ENCODE measurements at regions not wholly inside any gene's neighbourhood (a gene's known extent, or its start where the extent isn't known, plus 50 kb on each side); places are given as distances from the start of the nearest gene placed in this dataset.
A peak's percentile ranks its signal among the peaks of the same experiment; 100 is the strongest.

DNA sequence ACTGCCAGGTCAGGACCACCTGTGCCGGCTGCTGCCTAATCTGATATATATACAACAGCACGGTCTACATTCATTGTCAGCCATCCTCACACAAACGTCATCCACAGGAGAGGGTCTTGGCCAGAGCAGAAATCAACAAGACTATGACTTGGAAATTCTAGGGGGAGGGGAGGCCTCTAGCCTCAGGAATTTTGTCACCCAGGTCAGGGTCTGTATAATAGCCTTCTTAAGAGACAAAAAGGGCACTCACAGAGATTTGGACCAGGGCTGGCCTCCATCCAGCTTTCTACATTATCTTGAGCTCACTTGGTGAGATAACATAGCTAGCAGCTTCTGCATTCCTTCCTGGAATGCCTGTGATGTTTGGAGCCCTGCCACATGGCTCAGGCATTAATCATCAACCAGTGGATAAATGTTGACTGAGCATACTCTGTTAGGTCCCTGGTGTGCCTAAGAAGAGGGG lies 50.4 kb upstream of the CTIF start:
- Histone ChIP-seq H3K27me3 (ENCODE audit: control insufficient read depth, insufficient read depth, low read length) (no peaks in the 10 kb centered on the region), H3K9ac (ENCODE audit: low read depth, low read length) (no peak overlapping the region), H3K27ac (ENCODE audit: low read depth, low read length) (peak overlapping the region; percentile 15), H3K9me3 (ENCODE audit: control insufficient read depth, insufficient read depth, low read length) (no peaks in the 10 kb centered on the region), H3K4me3 (ENCODE audit: low read depth, low read length) (no peak overlapping the region), H3K4me1 (ENCODE audit: control insufficient read depth, insufficient read depth, low read length) (no peaks in the 10 kb centered on the region), H3K36me3 (ENCODE audit: control insufficient read depth, insufficient read depth, low read length) (no peaks in the 10 kb centered on the region)

DNA sequence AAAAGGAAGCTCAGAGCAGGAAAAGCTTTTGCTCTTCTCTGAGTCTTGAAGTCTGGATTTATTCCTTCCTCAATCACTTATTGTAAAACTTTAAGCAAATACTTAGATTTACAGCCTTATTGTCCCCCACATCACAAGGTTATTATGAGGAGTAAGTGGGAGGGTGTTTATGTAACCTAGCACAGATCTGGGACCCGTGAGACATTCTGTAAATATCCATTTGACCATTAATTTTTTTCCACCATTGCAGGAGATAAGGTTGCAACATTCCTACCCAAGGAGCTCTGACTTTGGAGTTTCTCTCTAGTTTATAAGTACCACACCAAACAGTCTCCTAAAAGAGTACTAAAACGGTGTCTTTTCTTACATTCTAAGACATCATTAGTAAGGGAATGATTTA lies 52.1 kb upstream of the CTIF start:
- no peak overlapping the region for H3K27ac ChIP-seq (ENCODE audit: low read depth, low read length)
- H3K4me1 ChIP-seq (ENCODE audit: control insufficient read depth, insufficient read depth, low read length) = no peaks in the 10 kb centered on the region
- no peaks in the 10 kb centered on the region for H3K27me3 ChIP-seq (ENCODE audit: control insufficient read depth, insufficient read depth, low read length)
- no peaks in the 10 kb centered on the region for H3K9me3 ChIP-seq (ENCODE audit: control insufficient read depth, insufficient read depth, low read length)
- no peak overlapping the region for H3K9ac ChIP-seq (ENCODE audit: low read depth, low read length)
- no peak overlapping the region for H3K4me3 ChIP-seq (ENCODE audit: low read depth, low read length)
- H3K36me3 ChIP-seq (ENCODE audit: control insufficient read depth, insufficient read depth, low read length) = no peaks in the 10 kb centered on the region

DNA sequence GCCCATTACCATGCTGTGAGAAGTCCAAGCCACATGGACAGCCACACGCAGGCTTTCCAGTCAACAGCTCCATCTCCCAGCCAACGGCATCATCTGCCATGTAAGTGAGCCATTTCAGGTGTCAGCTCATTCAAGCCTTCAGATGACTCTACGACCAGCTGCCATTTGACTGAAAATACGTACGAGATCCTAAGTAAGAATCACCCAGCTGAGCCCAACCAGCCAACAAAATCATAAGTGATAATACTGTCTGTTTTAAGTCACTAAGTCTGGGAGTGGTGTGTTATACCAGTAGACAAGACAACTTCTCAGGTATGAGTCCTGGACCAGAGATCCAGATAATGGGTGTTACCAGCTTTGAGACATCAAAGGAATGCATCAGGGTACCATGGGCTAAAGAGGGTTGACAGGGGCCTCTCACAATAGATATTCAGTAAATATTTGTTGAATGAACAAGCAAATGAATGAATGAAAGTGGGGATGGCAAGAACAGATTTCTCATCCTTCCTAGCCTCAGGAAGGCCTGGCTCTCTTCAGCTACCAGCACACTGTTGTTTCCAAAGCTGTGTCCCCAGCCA lies 52.9 kb upstream of the CTIF start:
- Histone ChIP-seq H3K4me1 (ENCODE audit: control insufficient read depth, insufficient read depth, low read length) (no peaks in the 10 kb centered on the region), H3K9me3 (ENCODE audit: control insufficient read depth, insufficient read depth, low read length) (no peaks in the 10 kb centered on the region), H3K9ac (ENCODE audit: low read depth, low read length) (no peak overlapping the region), H3K36me3 (ENCODE audit: control insufficient read depth, insufficient read depth, low read length) (no peaks in the 10 kb centered on the region), H3K27me3 (ENCODE audit: control insufficient read depth, insufficient read depth, low read length) (no peaks in the 10 kb centered on the region), H3K27ac (ENCODE audit: low read depth, low read length) (no peak overlapping the region), H3K4me3 (ENCODE audit: low read depth, low read length) (no peak overlapping the region)

DNA sequence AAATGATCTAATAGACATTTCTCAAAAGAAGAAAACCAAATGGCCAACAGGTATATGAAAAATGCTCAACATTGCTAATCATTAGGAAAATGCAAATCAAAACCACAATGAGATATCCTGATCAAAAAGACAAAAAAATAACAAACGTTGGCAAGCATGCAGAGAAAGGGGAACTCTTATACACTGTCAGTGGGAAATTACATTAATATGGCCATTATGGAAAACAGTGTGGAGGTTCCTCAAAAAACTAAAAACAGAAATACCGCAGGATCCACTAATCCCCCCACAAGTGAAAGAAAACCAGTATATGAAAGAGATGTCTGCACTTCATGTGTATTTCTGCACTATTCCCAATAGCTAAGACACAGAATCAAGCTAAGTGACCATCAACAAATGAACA lies 57.7 kb upstream of the CTIF start:
- H3K36me3 ChIP-seq (ENCODE audit: control insufficient read depth, insufficient read depth, low read length) = no peaks in the 10 kb centered on the region
- H3K27ac ChIP-seq (ENCODE audit: low read depth, low read length) = no peak overlapping the region
- H3K9ac ChIP-seq (ENCODE audit: low read depth, low read length) = no peak overlapping the region
- no peaks in the 10 kb centered on the region for H3K4me1 ChIP-seq (ENCODE audit: control insufficient read depth, insufficient read depth, low read length)
- no peaks in the 10 kb centered on the region for H3K27me3 ChIP-seq (ENCODE audit: control insufficient read depth, insufficient read depth, low read length)
- no peak overlapping the region for H3K4me3 ChIP-seq (ENCODE audit: low read depth, low read length)
- no peaks in the 10 kb centered on the region for H3K9me3 ChIP-seq (ENCODE audit: control insufficient read depth, insufficient read depth, low read length)

DNA sequence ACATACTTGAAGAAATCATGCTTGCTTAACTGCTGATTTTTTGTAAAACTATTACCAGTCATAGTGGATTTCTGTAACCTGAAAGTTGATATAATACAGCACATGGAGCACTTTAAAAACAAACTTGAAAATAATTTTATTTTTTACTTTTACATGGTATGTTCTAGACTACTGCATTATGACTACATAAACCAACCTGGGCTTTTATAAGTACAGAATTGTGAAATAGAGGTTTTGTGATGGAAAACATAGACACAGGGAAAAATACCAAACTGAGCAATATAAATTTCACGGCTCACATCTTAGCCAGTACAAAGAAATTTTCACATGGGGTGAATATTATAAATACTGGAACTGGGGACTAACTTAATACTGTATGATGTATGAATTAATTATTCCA lies 59.3 kb upstream of the CTIF start:
- no peaks in the 10 kb centered on the region for H3K9me3 ChIP-seq (ENCODE audit: control insufficient read depth, insufficient read depth, low read length)
- H3K4me1 ChIP-seq (ENCODE audit: control insufficient read depth, insufficient read depth, low read length) = no peaks in the 10 kb centered on the region
- no peak overlapping the region for H3K9ac ChIP-seq (ENCODE audit: low read depth, low read length)
- no peak overlapping the region for H3K27ac ChIP-seq (ENCODE audit: low read depth, low read length)
- no peaks in the 10 kb centered on the region for H3K36me3 ChIP-seq (ENCODE audit: control insufficient read depth, insufficient read depth, low read length)
- no peaks in the 10 kb centered on the region for H3K27me3 ChIP-seq (ENCODE audit: control insufficient read depth, insufficient read depth, low read length)
- no peak overlapping the region for H3K4me3 ChIP-seq (ENCODE audit: low read depth, low read length)

DNA sequence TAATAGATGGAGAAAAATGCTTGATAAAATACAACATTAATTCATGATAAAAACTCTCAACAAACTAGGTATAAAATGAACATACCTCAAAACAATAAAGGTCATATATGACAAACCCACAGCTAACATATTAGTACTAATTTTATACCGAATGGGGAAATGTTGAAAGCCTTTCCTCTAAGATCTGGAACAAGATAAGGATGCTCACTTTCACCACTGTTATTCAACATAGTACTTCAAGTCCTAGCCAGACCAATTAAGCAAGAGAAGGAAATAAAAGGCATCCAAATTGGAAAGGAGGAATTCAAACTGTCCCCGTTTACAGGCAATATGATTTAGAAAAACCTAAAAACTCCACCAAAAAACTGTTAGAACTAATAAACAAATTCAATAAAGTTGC lies 61.5 kb upstream of the CTIF start:
- no peaks in the 10 kb centered on the region for H3K36me3 ChIP-seq (ENCODE audit: control insufficient read depth, insufficient read depth, low read length)
- no peaks in the 10 kb centered on the region for H3K4me1 ChIP-seq (ENCODE audit: control insufficient read depth, insufficient read depth, low read length)
- no peak overlapping the region for H3K27ac ChIP-seq (ENCODE audit: low read depth, low read length)
- no peaks in the 10 kb centered on the region for H3K27me3 ChIP-seq (ENCODE audit: control insufficient read depth, insufficient read depth, low read length)
- H3K9me3 ChIP-seq (ENCODE audit: control insufficient read depth, insufficient read depth, low read length) = no peaks in the 10 kb centered on the region
- no peak overlapping the region for H3K4me3 ChIP-seq (ENCODE audit: low read depth, low read length)
- no peak overlapping the region for H3K9ac ChIP-seq (ENCODE audit: low read depth, low read length)

DNA sequence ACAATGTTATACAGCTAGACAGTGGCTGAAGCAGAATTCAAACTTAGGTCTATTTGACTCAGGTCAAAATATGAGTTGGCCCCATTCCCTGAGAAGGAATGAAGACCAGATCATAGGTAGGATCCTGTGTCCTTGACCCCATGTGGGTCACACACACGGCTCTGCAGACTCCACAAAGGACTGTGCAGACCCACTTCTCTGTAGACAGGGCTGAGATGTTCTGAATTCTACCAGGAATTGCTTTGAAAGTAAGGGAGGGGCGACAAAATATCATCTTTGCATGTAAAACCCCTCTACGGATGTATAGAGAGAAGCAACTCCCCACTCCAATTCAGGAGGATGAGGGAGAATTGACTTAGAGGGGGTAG lies 62.3 kb upstream of the CTIF start:
- Histone ChIP-seq H3K4me3 (ENCODE audit: low read depth, low read length) (no peak overlapping the region), H3K27me3 (ENCODE audit: control insufficient read depth, insufficient read depth, low read length) (no peaks in the 10 kb centered on the region), H3K36me3 (ENCODE audit: control insufficient read depth, insufficient read depth, low read length) (no peaks in the 10 kb centered on the region), H3K27ac (ENCODE audit: low read depth, low read length) (no peak overlapping the region), H3K9me3 (ENCODE audit: control insufficient read depth, insufficient read depth, low read length) (no peaks in the 10 kb centered on the region), H3K4me1 (ENCODE audit: control insufficient read depth, insufficient read depth, low read length) (no peaks in the 10 kb centered on the region), H3K9ac (ENCODE audit: low read depth, low read length) (no peak overlapping the region)

DNA sequence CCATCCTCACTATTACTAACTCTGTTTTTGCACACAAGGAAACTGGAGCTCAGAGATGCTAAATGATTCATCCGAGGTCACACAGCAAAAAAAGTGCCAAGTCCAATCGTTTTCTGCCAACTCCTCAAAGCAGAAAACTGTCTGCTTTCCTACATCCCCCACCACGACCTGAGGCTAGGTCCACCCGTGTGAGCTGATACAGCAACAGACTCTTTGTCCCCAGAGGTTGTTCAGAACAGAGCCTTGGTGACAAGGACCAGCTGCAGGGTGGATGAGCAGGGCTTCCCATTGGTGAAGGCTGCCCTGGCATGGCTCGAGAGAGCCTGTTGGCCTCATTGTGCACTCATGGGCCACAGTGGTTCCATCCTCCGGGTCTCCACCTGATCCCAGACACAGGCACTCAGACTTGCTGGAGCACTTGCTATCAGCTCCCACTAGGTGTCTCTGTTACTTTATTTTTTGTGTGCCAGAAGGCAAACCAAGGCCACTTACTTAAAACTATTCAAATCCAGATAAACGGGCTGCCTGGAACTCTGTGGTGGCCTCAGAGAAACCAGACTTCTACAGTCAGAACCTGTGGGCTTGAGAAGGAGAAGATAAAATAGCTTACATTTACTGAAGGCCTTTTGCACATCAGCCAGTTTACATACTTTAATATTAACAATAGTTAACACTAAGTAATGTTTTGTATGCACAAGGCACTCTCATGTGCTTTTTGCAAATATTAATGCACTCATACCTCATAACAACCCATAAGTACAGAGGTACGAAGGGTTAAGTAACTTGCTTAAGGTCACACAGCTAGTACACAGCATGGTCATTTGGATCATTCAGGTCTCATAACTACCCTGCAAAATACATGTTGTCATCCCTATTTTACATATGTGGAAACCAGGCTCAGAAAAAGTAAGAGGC lies 62.9 kb upstream of the CTIF start:
- no peaks in the 10 kb centered on the region for H3K27me3 ChIP-seq (ENCODE audit: control insufficient read depth, insufficient read depth, low read length)

DNA sequence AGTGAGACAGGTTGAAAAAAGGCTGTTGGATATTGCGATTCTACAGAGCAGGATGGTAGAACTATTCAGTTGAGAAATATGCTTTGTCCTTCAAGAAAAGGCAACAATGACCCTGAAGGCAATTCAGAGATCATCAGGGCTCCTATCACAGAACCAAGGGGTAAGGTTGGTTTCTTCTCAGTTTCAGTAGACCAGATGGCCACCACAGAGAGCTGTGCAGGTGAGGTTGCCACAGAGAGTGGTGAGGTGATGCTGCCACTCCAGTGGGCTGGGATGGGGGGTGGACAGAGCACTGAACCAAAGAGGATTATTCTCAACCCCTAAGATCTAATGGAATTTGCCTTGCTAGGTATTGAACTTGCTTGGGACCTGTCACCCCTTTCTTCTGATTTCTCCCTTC lies 64.6 kb upstream of the ZBTB7C start:
- H3K27me3 ChIP-seq (ENCODE audit: control insufficient read depth, insufficient read depth, low read length) = no peaks in the 10 kb centered on the region
- no peak overlapping the region for H3K4me3 ChIP-seq (ENCODE audit: low read depth, low read length)
- no peak overlapping the region for H3K9ac ChIP-seq (ENCODE audit: low read depth, low read length)
- H3K27ac ChIP-seq (ENCODE audit: low read depth, low read length) = no peak overlapping the region
- H3K9me3 ChIP-seq (ENCODE audit: control insufficient read depth, insufficient read depth, low read length) = no peaks in the 10 kb centered on the region
- no peaks in the 10 kb centered on the region for H3K4me1 ChIP-seq (ENCODE audit: control insufficient read depth, insufficient read depth, low read length)
- H3K36me3 ChIP-seq (ENCODE audit: control insufficient read depth, insufficient read depth, low read length) = no peaks in the 10 kb centered on the region

More for the DNA sequence above, 62.9 kb upstream of the CTIF start:
- Histone ChIP-seq H3K9ac (ENCODE audit: low read depth, low read length) (no peak overlapping the region), H3K36me3 (ENCODE audit: control insufficient read depth, insufficient read depth, low read length) (no peaks in the 10 kb centered on the region), H3K4me1 (ENCODE audit: control insufficient read depth, insufficient read depth, low read length) (no peaks in the 10 kb centered on the region), H3K4me3 (ENCODE audit: low read depth, low read length) (no peak overlapping the region), H3K9me3 (ENCODE audit: control insufficient read depth, insufficient read depth, low read length) (no peaks in the 10 kb centered on the region), H3K27ac (ENCODE audit: low read depth, low read length) (no peak overlapping the region)

DNA sequence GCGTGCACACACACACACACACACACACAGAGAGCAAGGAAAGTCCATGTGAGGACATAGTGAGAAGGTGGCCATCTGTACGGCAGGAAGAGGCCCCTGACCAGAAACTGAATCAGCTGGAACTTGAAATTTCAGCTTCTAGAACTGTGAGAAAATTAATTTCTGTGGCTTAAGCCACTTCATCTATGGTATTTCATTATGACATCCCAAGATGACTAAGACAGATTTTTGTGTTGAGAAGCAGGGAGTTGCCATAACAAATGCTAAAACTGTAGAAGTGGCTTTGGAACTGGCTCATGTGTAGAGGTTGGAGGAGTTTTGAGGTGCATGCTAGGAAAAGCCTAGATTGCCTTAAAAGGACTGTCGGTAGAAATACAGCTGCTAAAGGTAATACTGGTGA lies 63.4 kb upstream of the ZBTB7C start:
- Histone ChIP-seq H3K4me3 (ENCODE audit: low read depth, low read length) (no peak overlapping the region), H3K27ac (ENCODE audit: low read depth, low read length) (no peak overlapping the region), H3K9me3 (ENCODE audit: control insufficient read depth, insufficient read depth, low read length) (no peaks in the 10 kb centered on the region), H3K27me3 (ENCODE audit: control insufficient read depth, insufficient read depth, low read length) (no peaks in the 10 kb centered on the region), H3K9ac (ENCODE audit: low read depth, low read length) (no peak overlapping the region), H3K4me1 (ENCODE audit: control insufficient read depth, insufficient read depth, low read length) (no peaks in the 10 kb centered on the region), H3K36me3 (ENCODE audit: control insufficient read depth, insufficient read depth, low read length) (no peaks in the 10 kb centered on the region)

DNA sequence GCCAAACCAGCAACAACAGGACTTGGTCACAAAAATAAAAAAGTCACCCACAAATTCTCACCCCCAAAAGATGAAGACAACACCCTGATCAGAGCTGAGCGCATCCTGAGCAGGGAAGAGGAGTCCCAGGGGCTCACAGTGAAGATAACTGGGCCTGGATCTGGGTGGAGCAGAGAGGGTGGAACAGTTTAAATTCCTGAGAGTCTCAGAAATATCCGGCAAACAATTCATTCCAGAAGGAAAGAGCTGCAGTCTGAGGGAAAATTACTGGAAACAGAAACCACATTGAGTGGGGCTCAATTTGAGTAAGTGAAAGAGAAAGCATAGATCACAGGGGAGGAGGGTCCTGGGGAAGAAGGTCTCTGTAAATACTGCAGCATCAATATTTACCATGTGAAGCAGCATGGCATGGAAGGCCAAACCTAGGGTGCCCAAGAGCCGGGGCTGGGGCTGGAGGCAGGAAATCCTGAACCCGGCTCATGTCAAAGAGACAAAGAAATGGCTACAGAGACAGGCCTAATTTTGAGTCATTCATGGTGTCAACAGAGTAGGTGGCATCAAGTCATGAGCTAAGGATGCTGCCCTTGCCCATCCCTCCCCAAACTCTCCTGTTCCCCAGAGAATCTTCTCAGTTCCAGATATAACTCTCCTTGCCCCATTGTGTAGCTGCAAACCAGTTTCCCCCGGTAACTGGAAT lies 61.4 kb upstream of the ZBTB7C start:
- Histone ChIP-seq H3K27me3 (ENCODE audit: control insufficient read depth, insufficient read depth, low read length) (no peaks in the 10 kb centered on the region), H3K9me3 (ENCODE audit: control insufficient read depth, insufficient read depth, low read length) (no peaks in the 10 kb centered on the region), H3K4me3 (ENCODE audit: low read depth, low read length) (no peak overlapping the region), H3K4me1 (ENCODE audit: control insufficient read depth, insufficient read depth, low read length) (no peaks in the 10 kb centered on the region), H3K9ac (ENCODE audit: low read depth, low read length) (no peak overlapping the region), H3K27ac (ENCODE audit: low read depth, low read length) (no peak overlapping the region), H3K36me3 (ENCODE audit: control insufficient read depth, insufficient read depth, low read length) (no peaks in the 10 kb centered on the region)

All from HUES48 (cell line).